Ovary (tissue), 7 donors: ENCODE measurements at regions not wholly inside any gene's neighbourhood (a gene's known extent, or its start where the extent isn't known, plus 50 kb on each side); places are given as distances from the start of the nearest gene placed in this dataset.

Experiments used
- DNase-seq, 5 donors: peaks; one replicate each; pipeline ENCODE4 v3.0.0-alpha.2; 2019 to 2020
- H3K27ac ChIP-seq, 2 donors: fragments of 200-600 bp; one replicate each; pipeline versions ENCODE4 v1.5.1 to v1.8.0; 2019 to 2022
- H3K27me3 ChIP-seq: fragments of 200-600 bp; one replicate; pipeline ENCODE4 v1.8.0; 2022
- H3K36me3 ChIP-seq: fragments of 200-600 bp; sonication (generic); one replicate; pipeline ENCODE4 v1.5.1; 2019
- H3K4me1 ChIP-seq: one replicate; pipeline ENCODE4 v1.8.1; 2013; ENCODE audit warnings: mild to moderate bottlenecking, moderate library complexity; ENCODE audit not compliant: insufficient read depth
- H3K4me3 ChIP-seq: fragments of 200-600 bp; sonication (generic); one replicate; pipeline ENCODE4 v1.5.1; 2017
- H3K9me3 ChIP-seq, 2 donors: fragments of 200-600 bp in 1 of 2; sonication (generic) in 1 of 2; one replicate each; pipeline versions ENCODE4 v1.5.1 to v1.8.1; 2013 to 2019; ENCODE audit warnings: mild to moderate bottlenecking in 1 of 2, moderate library complexity in 1 of 2
- CTCF ChIP-seq, 3 donors: fragments of 450-650 bp in 2 of 3; fragments of 200-600 bp in 1 of 3; IDR thresholded peaks; one replicate each; pipeline versions ENCODE4 v1.5.1 to v1.8.0; 2016 to 2022; ENCODE audit warnings: antibody characterized with exemption in 3 of 3, mild to moderate bottlenecking in 1 of 3
- EP300 ChIP-seq: sonication (generic); formaldehyde crosslinking; IDR thresholded peaks from one replicate; pipeline ENCODE4 v1.6.1; 2017; ENCODE audit warnings: antibody characterized with exemption
- POLR2A ChIP-seq: fragments of 450-650 bp; IDR thresholded peaks from one replicate; pipeline ENCODE4 v1.6.1; 2017; ENCODE audit warnings: antibody characterized with exemption, mild to moderate bottlenecking, moderate library complexity
- WGBS, 3 donors: extraction: QIAGEN DNeasy Blood & Tissue Kit in 1 of 3; methylation state at CpG; one replicate each; pipeline versions ENCODE4 v1.1.5 to v1.1.7; 2013 to 2017; 5-methylcytosine and 5-hydroxymethylcytosine counted together
- intact Hi-C, 4 donors: fragments of 100-400 bp; cut with DNase I; formaldehyde crosslinking; loops; one replicate each; pipeline versions ENCODE4 v1.11.0 to v1.15.1; 2022 to 2023
- donor health status: DM: no; HTN: no; CAD: no; lungs with moderate emphysema.
- donor health status: DM: no; HTN: no; CAD: no.
- donor health status: Bipolar disorder and iron deficiency.
- donor health status: DM: no; HTN: no; CAD: no.
- donor health status: DM: yes; HTN: yes; CAD: no.

- Histone ChIP-seq H3K4me1 (peaks cover 14% of the 10 kb centered on the region), H3K36me3 (no peaks in the 10 kb centered on the region), H3K9me3 (no peaks in the 10 kb centered on the region), H3K27ac (no peak overlapping the region), H3K27me3 (no peaks in the 10 kb centered on the region), H3K4me3 (no peak overlapping the region)
- WGBS, 3 donors = 95 to 96% (median 96%) methylated on average over 7 of the region's 7 CpGs
- no peak for TF ChIP-seq EP300
- no peak for TF ChIP-seq CTCF (IDR thresholded peaks at IDR 0.05)
- TF ChIP-seq POLR2A = no peak
- intact Hi-C loops = no loop called here
- no peak for DNase-seq
Observed at GRCh38 chr3:102599819-102600576, 165.2 kb downstream of the ZPLD1 start.

- no peaks in the 10 kb centered on the region for H3K27me3 ChIP-seq
- peaks cover 14% of the 10 kb centered on the region for H3K4me1 ChIP-seq
- TF ChIP-seq EP300 (no peak), CTCF (IDR thresholded peaks at IDR 0.05) (no peak), POLR2A (no peak)
- no peak overlapping the region for H3K27ac ChIP-seq
- DNase-seq = no peak
- no peaks in the 10 kb centered on the region for H3K36me3 ChIP-seq
- no peak overlapping the region for H3K4me3 ChIP-seq
- no peaks in the 10 kb centered on the region for H3K9me3 ChIP-seq
- intact Hi-C loops = no loop called here
- 81 to 90% (median 88%) methylated on average over 1 of the region's 1 CpG for WGBS, 3 donors
Observed at GRCh38 chr3:102605153-102605552, 170.3 kb downstream of the ZPLD1 start.

- no peak overlapping the region for H3K27ac ChIP-seq
- no peak for DNase-seq
- H3K4me3 ChIP-seq = no peak overlapping the region
- H3K36me3 ChIP-seq = no peaks in the 10 kb centered on the region
- WGBS, 3 donors = 78 to 86% (median 80%) methylated on average over 2 of the region's 2 CpGs
- intact Hi-C loops = no loop called here
- H3K9me3 ChIP-seq = no peaks in the 10 kb centered on the region
- TF ChIP-seq CTCF (IDR thresholded peaks at IDR 0.05) (no peak), EP300 (no peak), POLR2A (no peak)
- H3K4me1 ChIP-seq = no peaks in the 10 kb centered on the region
- H3K27me3 ChIP-seq = no peaks in the 10 kb centered on the region
Observed at GRCh38 chr3:102608875-102609274, 174.1 kb downstream of the ZPLD1 start.

- Histone ChIP-seq H3K36me3 (no peaks in the 10 kb centered on the region), H3K4me1 (no peaks in the 10 kb centered on the region), H3K27me3 (no peaks in the 10 kb centered on the region), H3K27ac (no peak overlapping the region), H3K9me3 (no peaks in the 10 kb centered on the region), H3K4me3 (no peak overlapping the region)
- WGBS, 3 donors = 73 to 89% (median 75%) methylated on average over 2 of the region's 2 CpGs
- TF ChIP-seq CTCF (IDR thresholded peaks at IDR 0.05) = no peak
- TF ChIP-seq POLR2A = no peak
- TF ChIP-seq EP300 = no peak
- DNase-seq = no peak
- intact Hi-C loops = no loop called here
Observed at GRCh38 chr3:102614021-102614569, 179.3 kb downstream of the ZPLD1 start.
